H1 (cell line): ENCODE measurements at regions not wholly inside any gene's neighbourhood (a gene's known extent, or its start where the extent isn't known, plus 50 kb on each side); places are given as distances from the start of the nearest gene placed in this dataset.

Experiments
- CTCF ChIA-PET: fragments of 300-600 bp; sonication (Branson Sonifier 250); formaldehyde crosslinking; loops from one replicate; lab custom pipeline; 2021; ENCODE audit not compliant: partially characterized antibody; lab: Charles Lee
- POLR2A ChIA-PET: fragments of 300-600 bp; sonication (Branson Sonifier 250); formaldehyde crosslinking; loops from one replicate; lab custom pipeline; 2021; ENCODE audit warnings: inconsistent platforms; ENCODE audit not compliant: partially characterized antibody; lab: Charles Lee
- DNase-seq, 2 experiments: peaks; one replicate each; pipeline versions ENCODE4 v3.0.0 to v3.0.0-alpha.2; 2010 to 2022; ENCODE audit warnings: low spot score in 2 of 2, low read depth in 1 of 2, mixed read lengths in 1 of 2
- FAIRE-seq: peaks from 2 replicates; lab custom pipeline; 2011; peaks lifted over from hg19 to GRCh38; lab: Jason Lieb, UNC
- H2AFZ ChIP-seq: 2 replicates; pipeline ENCODE4 v1.8.1; 2012; ENCODE audit warnings: low read length, inconsistent platforms
- H2AK5ac ChIP-seq: 2 replicates; pipeline ENCODE4 v1.6.1; 2013; ENCODE audit warnings: low read depth, low read length
- H2BK120ac ChIP-seq: replicated peaks from 2 replicates; pipeline ENCODE3; 2013; ENCODE audit warnings: low read depth, low read length, inconsistent platforms
- H2BK12ac ChIP-seq: 2 replicates; pipeline ENCODE4 v1.6.1; 2013; ENCODE audit warnings: low read depth, low read length
- H2BK15ac ChIP-seq: 2 replicates; pipeline ENCODE4 v1.6.1; 2013; ENCODE audit warnings: low read length
- H2BK20ac ChIP-seq: 2 replicates; pipeline ENCODE4 v1.6.1; 2013; ENCODE audit warnings: low read length
- H2BK5ac ChIP-seq: 2 replicates; pipeline ENCODE4 v1.6.1; 2013; ENCODE audit warnings: low read depth, low read length
- H3K14ac ChIP-seq: 2 replicates; pipeline ENCODE4 v1.6.1; 2013; ENCODE audit warnings: inconsistent platforms; ENCODE audit not compliant: insufficient read length
- H3K18ac ChIP-seq: 2 replicates; pipeline ENCODE4 v1.6.1; 2013; ENCODE audit warnings: low read length; ENCODE audit errors: extremely low read depth
- H3K23ac ChIP-seq: 2 replicates; pipeline ENCODE4 v1.6.1; 2013; ENCODE audit warnings: inconsistent platforms; ENCODE audit not compliant: insufficient read length
- H3K23me2 ChIP-seq: 2 replicates; pipeline ENCODE4 v1.6.1; 2013; ENCODE audit warnings: low read depth, low read length
- H3K27ac ChIP-seq: 2 replicates; pipeline ENCODE4 v1.6.1; 2011; ENCODE audit warnings: low read depth, low read length, inconsistent platforms
- H3K27me3 ChIP-seq, 4 experiments: replicated peaks in 1 of 4; 1 replicate in 1 of 4; 2 replicates in 3 of 4; pipeline versions ENCODE4 v1.6.1 to v1.8.1; 2011 to 2013; ENCODE audit warnings: low read length in 3 of 4, mild to moderate bottlenecking in 3 of 4, inconsistent platforms in 2 of 4, mixed read lengths in 2 of 4, moderate library complexity in 1 of 4; ENCODE audit not compliant: control insufficient read depth in 3 of 4, insufficient read depth in 3 of 4; ENCODE audit errors: extremely low read depth in 1 of 4
- H3K36me3 ChIP-seq, 4 experiments: 2 replicates each; pipeline versions ENCODE4 v1.6.1 to v1.8.1; 2011 to 2013; ENCODE audit warnings: mild to moderate bottlenecking in 4 of 4, low read length in 3 of 4, moderate library complexity in 2 of 4, control low read depth in 1 of 4, inconsistent platforms in 1 of 4; ENCODE audit not compliant: insufficient read depth in 4 of 4, control insufficient read depth in 2 of 4
- H3K4ac ChIP-seq: replicated peaks from 2 replicates; pipeline ENCODE3; 2013; ENCODE audit warnings: low read length, low read depth, mixed read lengths, inconsistent platforms; ENCODE audit not compliant: insufficient read length
- H3K4me1 ChIP-seq, 4 experiments: replicated peaks in 1 of 4; 1 replicate in 1 of 4; 2 replicates in 3 of 4; pipeline versions ENCODE4 v1.6.1 to v1.8.1; 2011 to 2013; ENCODE audit warnings: low read length in 3 of 4, inconsistent platforms in 2 of 4, mixed read lengths in 1 of 4; ENCODE audit not compliant: insufficient read depth in 4 of 4, control insufficient read depth in 3 of 4
- H3K4me2 ChIP-seq, 2 experiments: 2 replicates each; pipeline versions ENCODE4 v1.6.1 to v1.8.1; 2011 to 2013; ENCODE audit warnings: low read depth in 2 of 2, low read length in 2 of 2, control low read depth in 1 of 2, inconsistent platforms in 1 of 2, mild to moderate bottlenecking in 1 of 2; ENCODE audit not compliant: insufficient read depth in 1 of 2
- H3K4me3 ChIP-seq, 4 experiments: fragments of 200-600, 300-600 bp in 1 of 4; sonication (generic), shearing (Covaris generic), sonication (Bioruptor Twin) in 1 of 4; 2 replicates each; pipeline versions ENCODE4 v1.5.1 to v1.8.1; 2011 to 2016; ENCODE audit warnings: low read length in 4 of 4, low read depth in 3 of 4, control low read depth in 2 of 4, inconsistent platforms in 2 of 4, mild to moderate bottlenecking in 2 of 4, mixed read lengths in 1 of 4, moderate library complexity in 1 of 4; ENCODE audit not compliant: insufficient read depth in 2 of 4; ENCODE audit errors: extremely low read depth in 1 of 4
- H3K56ac ChIP-seq: replicated peaks from 2 replicates; pipeline ENCODE3; 2013; ENCODE audit warnings: low read depth, mild to moderate bottlenecking, mixed read lengths, low read length, inconsistent platforms; ENCODE audit not compliant: insufficient read length
- H3K79me1 ChIP-seq: 2 replicates; pipeline ENCODE4 v1.6.1; 2013; ENCODE audit warnings: low read depth, low read length, control low read depth
- H3K79me2 ChIP-seq, 2 experiments: 2 replicates each; pipeline versions ENCODE4 v1.6.1 to v1.8.1; 2012 to 2013; ENCODE audit warnings: low read length in 2 of 2, mild to moderate bottlenecking in 2 of 2, inconsistent platforms in 1 of 2; ENCODE audit not compliant: insufficient read depth in 2 of 2, control insufficient read depth in 1 of 2
- H3K9ac ChIP-seq, 4 experiments: replicated peaks in 1 of 4; 1 replicate in 1 of 4; 2 replicates in 3 of 4; pipeline versions ENCODE4 v1.6.1 to v1.8.1; 2011 to 2013; ENCODE audit warnings: low read depth in 3 of 4, low read length in 3 of 4, control low read depth in 2 of 4, mild to moderate bottlenecking in 2 of 4, moderate library complexity in 2 of 4, inconsistent platforms in 1 of 4; ENCODE audit errors: extremely low read depth in 1 of 4
- H3K9me3 ChIP-seq, 2 experiments: 2 replicates each; pipeline versions ENCODE4 v1.6.1 to v1.8.1; 2012 to 2013; ENCODE audit warnings: mild to moderate bottlenecking in 2 of 2, moderate library complexity in 2 of 2, control low read depth in 1 of 2, inconsistent platforms in 1 of 2, low read depth in 1 of 2, low read length in 1 of 2, mixed read lengths in 1 of 2; ENCODE audit not compliant: insufficient read depth in 2 of 2
- H4K20me1 ChIP-seq, 2 experiments: replicated peaks in 1 of 2; 2 replicates each; pipeline versions ENCODE3 to v1.8.1; 2011 to 2013; ENCODE audit warnings: inconsistent platforms in 2 of 2, low read length in 2 of 2, mild to moderate bottlenecking in 1 of 2; ENCODE audit not compliant: insufficient read depth in 2 of 2, control insufficient read depth in 1 of 2
- H4K5ac ChIP-seq: 2 replicates; pipeline ENCODE4 v1.6.1; 2013; ENCODE audit warnings: low read length, low read depth, mixed read lengths, inconsistent platforms; ENCODE audit not compliant: insufficient read length
- H4K8ac ChIP-seq: 2 replicates; pipeline ENCODE4 v1.8.0; 2013; ENCODE audit warnings: mild to moderate bottlenecking, moderate library complexity, low read length, inconsistent platforms; ENCODE audit not compliant: insufficient read depth; ENCODE audit errors: extremely low read depth
- H4K91ac ChIP-seq: replicated peaks from 2 replicates; pipeline ENCODE3; 2013; ENCODE audit warnings: low read length, mixed read lengths, inconsistent platforms; ENCODE audit not compliant: insufficient read length
- CBX8 ChIP-seq: fragments of 300-800, 300-1000 bp; sonication (generic); IDR thresholded peaks from 2 replicates; pipeline ENCODE4 v1.7.1; 2016; ENCODE audit warnings: low read depth, low read length, borderline replicate concordance
- EP300 ChIP-seq, 2 experiments: IDR thresholded peaks; 1 replicate in 1 of 2; 2 replicates in 1 of 2; pipeline ENCODE4 v1.6.1; 2011 to 2012; ENCODE audit warnings: low read depth in 2 of 2, low read length in 2 of 2, mild to moderate bottlenecking in 2 of 2, borderline replicate concordance in 1 of 2, inconsistent platforms in 1 of 2, moderate library complexity in 1 of 2
- HDAC6 ChIP-seq: IDR thresholded peaks from one replicate; pipeline ENCODE4 v1.7.1; 2012; ENCODE audit warnings: low read depth, mild to moderate bottlenecking, inconsistent platforms, low read length, moderate library complexity
- RFX5 ChIP-seq: IDR thresholded peaks from 2 replicates; pipeline ENCODE4 v1.6.1; 2011; ENCODE audit warnings: low read depth, low read length, improper control_type of control experiment, borderline replicate concordance
- TAF7 ChIP-seq: optimal IDR thresholded peaks from 2 replicates; pipeline ENCODE3; 2011; ENCODE audit warnings: low read depth, mild to moderate bottlenecking, inconsistent platforms, low read length, moderate library complexity, borderline replicate concordance
- WGBS, 2 experiments: shearing (Covaris generic) in 1 of 2; methylation state at CpG; one replicate each; pipeline versions ENCODE4 v1.1.6 to v1.1.7; 2013 to 2015; ENCODE audit warnings: low lambda C conversion rate in 2 of 2, mixed read lengths in 2 of 2, inconsistent platforms in 1 of 2, low coverage in 1 of 2, missing lambda C conversion rate in 1 of 2; ENCODE audit not compliant: insufficient replicate concordance in 2 of 2, insufficient coverage in 1 of 2, insufficient read length in 1 of 2; ENCODE audit errors: extremely low coverage in 1 of 2, missing lambda C conversion rate in 1 of 2; 5-methylcytosine and 5-hydroxymethylcytosine counted together
- TF ChIP-seq, protein P1 (sequence below), 3 experiments: IDR thresholded peaks; 1 replicate in 2 of 3; 2 replicates in 1 of 3; pipeline versions ENCODE4 v1.5.1 to v1.6.1; 2011; ENCODE audit warnings: low read length in 3 of 3, mild to moderate bottlenecking in 3 of 3, inconsistent platforms in 2 of 3, low read depth in 1 of 3, moderate library complexity in 1 of 3; ENCODE audit not compliant: insufficient read depth in 1 of 3; ENCODE audit errors: control extremely low read depth in 1 of 3

DNA sequence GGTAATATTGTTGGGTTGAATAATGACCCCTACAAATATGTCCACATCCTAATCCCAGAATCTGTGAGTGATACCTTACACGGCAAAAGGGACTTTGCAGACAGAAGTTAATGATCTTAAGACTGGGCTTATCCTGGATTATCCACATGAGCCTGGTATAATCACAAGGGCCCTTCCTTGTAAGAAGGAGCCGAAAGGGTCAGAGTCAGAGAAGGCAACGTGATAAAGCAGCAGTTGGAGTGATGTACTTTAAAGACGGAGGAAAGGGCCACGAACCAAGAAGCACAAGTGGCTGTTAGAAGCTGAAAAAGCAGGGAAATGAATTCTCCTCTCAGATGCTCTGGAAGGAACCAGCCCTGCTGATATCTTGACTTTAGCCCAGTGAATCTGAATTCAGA is 137.8 kb downstream of the UTP18 start:
- ChIA-PET CTCF (no interaction called here), POLR2A (no interaction called here)
- H3K9me3 ChIP-seq, result no peaks in the 10 kb centered on the region
- H3K27me3 ChIP-seq, result no peaks in the 10 kb centered on the region
- no peak overlapping the region for H2BK120ac ChIP-seq
- no peak overlapping the region for H4K8ac ChIP-seq
- no peak overlapping the region for H3K4me2 ChIP-seq
- H2BK5ac ChIP-seq, result no peak overlapping the region
- H2BK20ac ChIP-seq, result no peak overlapping the region
- no peak overlapping the region for H3K14ac ChIP-seq
- no peak overlapping the region for H2AFZ ChIP-seq
- no peaks in the 10 kb centered on the region for H3K23me2 ChIP-seq
- no peak overlapping the region for H3K23ac ChIP-seq
- H2AK5ac ChIP-seq, result no peak overlapping the region
- H3K9ac ChIP-seq, result no peak overlapping the region
- no peaks in the 10 kb centered on the region for H3K79me2 ChIP-seq
- H3K79me1 ChIP-seq, result no peaks in the 10 kb centered on the region
- FAIRE-seq (no peak), DNase-seq (no peak)
- WGBS, 2 experiments, result 89% methylated on average over 5 of the region's 5 CpGs; no CpG with 5 or more reads in 1 of the 2 experiments
- H4K5ac ChIP-seq, result no peak overlapping the region
- H3K36me3 ChIP-seq, result no peaks in the 10 kb centered on the region
- no peak overlapping the region for H3K4ac ChIP-seq
- H3K18ac ChIP-seq, result no peak overlapping the region
- no peak overlapping the region for H3K56ac ChIP-seq
- peaks cover 0 to 3% (median 0%) of the 10 kb centered on the region in 4 experiments; a peak in 1 of 7 replicates for H3K4me1 ChIP-seq
- H2BK12ac ChIP-seq, result no peak overlapping the region
- no peak overlapping the region for H2BK15ac ChIP-seq
- no peak overlapping the region for H3K27ac ChIP-seq
- no peak overlapping the region for H4K91ac ChIP-seq
- TF ChIP-seq, protein P1, sequence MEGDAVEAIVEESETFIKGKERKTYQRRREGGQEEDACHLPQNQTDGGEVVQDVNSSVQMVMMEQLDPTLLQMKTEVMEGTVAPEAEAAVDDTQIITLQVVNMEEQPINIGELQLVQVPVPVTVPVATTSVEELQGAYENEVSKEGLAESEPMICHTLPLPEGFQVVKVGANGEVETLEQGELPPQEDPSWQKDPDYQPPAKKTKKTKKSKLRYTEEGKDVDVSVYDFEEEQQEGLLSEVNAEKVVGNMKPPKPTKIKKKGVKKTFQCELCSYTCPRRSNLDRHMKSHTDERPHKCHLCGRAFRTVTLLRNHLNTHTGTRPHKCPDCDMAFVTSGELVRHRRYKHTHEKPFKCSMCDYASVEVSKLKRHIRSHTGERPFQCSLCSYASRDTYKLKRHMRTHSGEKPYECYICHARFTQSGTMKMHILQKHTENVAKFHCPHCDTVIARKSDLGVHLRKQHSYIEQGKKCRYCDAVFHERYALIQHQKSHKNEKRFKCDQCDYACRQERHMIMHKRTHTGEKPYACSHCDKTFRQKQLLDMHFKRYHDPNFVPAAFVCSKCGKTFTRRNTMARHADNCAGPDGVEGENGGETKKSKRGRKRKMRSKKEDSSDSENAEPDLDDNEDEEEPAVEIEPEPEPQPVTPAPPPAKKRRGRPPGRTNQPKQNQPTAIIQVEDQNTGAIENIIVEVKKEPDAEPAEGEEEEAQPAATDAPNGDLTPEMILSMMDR (IDR thresholded peaks at IDR 0.05; ENCODE audit: control extremely low read depth in 1 of 3, insufficient read depth in 1 of 3, low read depth in 1 of 3, low read length in 3 of 3), result no peak
- TF ChIP-seq TAF7 (no peak), CBX8 (no peak), RFX5 (no peak), HDAC6 (no peak), EP300 (IDR thresholded peaks at IDR 0.05; ENCODE audit: borderline replicate concordance in 1 of 2, low read depth in 2 of 2, low read length in 2 of 2) (no peak)
- H3K4me3 ChIP-seq, result no peak overlapping the region
- no peaks in the 10 kb centered on the region for H4K20me1 ChIP-seq
